ENCODE measurements at regions not wholly inside any gene's neighbourhood (a gene's known extent, or its start where the extent isn't known, plus 50 kb on each side); places are given as distances from the start of the nearest gene placed in this dataset.

- no peaks in the 10 kb centered on the region for H3K27me3 ChIP-seq (ENCODE audit: insufficient read depth, poor library complexity, severe bottlenecking)
- no peak overlapping the region for H3K4me3 ChIP-seq (replicated peaks; ENCODE audit: insufficient read depth, low read length)
- no peak for DNase-seq (ENCODE audit: low read depth in 1 of 2, low spot score in 1 of 2)
- no peak overlapping the region for H3K27ac ChIP-seq (replicated peaks)
- TF ChIP-seq SPI1 (IDR thresholded peaks at IDR 0.05; ENCODE audit: borderline replicate concordance, low read depth) (no peak), POLR2AphosphoS5 (IDR thresholded peaks at IDR 0.05; ENCODE audit: low read depth) (no peak), GABPA (IDR thresholded peaks at IDR 0.05; ENCODE audit: low read depth) (no peak)
- TF ChIP-seq, protein P1, sequence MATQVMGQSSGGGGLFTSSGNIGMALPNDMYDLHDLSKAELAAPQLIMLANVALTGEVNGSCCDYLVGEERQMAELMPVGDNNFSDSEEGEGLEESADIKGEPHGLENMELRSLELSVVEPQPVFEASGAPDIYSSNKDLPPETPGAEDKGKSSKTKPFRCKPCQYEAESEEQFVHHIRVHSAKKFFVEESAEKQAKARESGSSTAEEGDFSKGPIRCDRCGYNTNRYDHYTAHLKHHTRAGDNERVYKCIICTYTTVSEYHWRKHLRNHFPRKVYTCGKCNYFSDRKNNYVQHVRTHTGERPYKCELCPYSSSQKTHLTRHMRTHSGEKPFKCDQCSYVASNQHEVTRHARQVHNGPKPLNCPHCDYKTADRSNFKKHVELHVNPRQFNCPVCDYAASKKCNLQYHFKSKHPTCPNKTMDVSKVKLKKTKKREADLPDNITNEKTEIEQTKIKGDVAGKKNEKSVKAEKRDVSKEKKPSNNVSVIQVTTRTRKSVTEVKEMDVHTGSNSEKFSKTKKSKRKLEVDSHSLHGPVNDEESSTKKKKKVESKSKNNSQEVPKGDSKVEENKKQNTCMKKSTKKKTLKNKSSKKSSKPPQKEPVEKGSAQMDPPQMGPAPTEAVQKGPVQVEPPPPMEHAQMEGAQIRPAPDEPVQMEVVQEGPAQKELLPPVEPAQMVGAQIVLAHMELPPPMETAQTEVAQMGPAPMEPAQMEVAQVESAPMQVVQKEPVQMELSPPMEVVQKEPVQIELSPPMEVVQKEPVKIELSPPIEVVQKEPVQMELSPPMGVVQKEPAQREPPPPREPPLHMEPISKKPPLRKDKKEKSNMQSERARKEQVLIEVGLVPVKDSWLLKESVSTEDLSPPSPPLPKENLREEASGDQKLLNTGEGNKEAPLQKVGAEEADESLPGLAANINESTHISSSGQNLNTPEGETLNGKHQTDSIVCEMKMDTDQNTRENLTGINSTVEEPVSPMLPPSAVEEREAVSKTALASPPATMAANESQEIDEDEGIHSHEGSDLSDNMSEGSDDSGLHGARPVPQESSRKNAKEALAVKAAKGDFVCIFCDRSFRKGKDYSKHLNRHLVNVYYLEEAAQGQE (IDR thresholded peaks at IDR 0.05; ENCODE audit: insufficient replicate concordance, low read depth): no peak
- TF ChIP-seq, protein P2, sequence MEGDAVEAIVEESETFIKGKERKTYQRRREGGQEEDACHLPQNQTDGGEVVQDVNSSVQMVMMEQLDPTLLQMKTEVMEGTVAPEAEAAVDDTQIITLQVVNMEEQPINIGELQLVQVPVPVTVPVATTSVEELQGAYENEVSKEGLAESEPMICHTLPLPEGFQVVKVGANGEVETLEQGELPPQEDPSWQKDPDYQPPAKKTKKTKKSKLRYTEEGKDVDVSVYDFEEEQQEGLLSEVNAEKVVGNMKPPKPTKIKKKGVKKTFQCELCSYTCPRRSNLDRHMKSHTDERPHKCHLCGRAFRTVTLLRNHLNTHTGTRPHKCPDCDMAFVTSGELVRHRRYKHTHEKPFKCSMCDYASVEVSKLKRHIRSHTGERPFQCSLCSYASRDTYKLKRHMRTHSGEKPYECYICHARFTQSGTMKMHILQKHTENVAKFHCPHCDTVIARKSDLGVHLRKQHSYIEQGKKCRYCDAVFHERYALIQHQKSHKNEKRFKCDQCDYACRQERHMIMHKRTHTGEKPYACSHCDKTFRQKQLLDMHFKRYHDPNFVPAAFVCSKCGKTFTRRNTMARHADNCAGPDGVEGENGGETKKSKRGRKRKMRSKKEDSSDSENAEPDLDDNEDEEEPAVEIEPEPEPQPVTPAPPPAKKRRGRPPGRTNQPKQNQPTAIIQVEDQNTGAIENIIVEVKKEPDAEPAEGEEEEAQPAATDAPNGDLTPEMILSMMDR (IDR thresholded peaks at IDR 0.05; ENCODE audit: insufficient read depth, low read length): no peak
These were observed 500.1 kb upstream of the MARCKS start for GRCh38 chr6:113357041-113357440.

- Histone ChIP-seq H3K27ac (replicated peaks) (no peak overlapping the region), H3K27me3 (ENCODE audit: insufficient read depth, poor library complexity, severe bottlenecking) (no peaks in the 10 kb centered on the region), H3K4me3 (replicated peaks; ENCODE audit: insufficient read depth, low read length) (no peak overlapping the region)
- TF ChIP-seq GABPA (IDR thresholded peaks at IDR 0.05; ENCODE audit: low read depth) (no peak), POLR2AphosphoS5 (IDR thresholded peaks at IDR 0.05; ENCODE audit: low read depth) (no peak), SPI1 (IDR thresholded peaks at IDR 0.05; ENCODE audit: borderline replicate concordance, low read depth) (no peak)
- TF ChIP-seq, protein P2 (IDR thresholded peaks at IDR 0.05; ENCODE audit: insufficient read depth, low read length): no peak
- TF ChIP-seq, protein P1 (IDR thresholded peaks at IDR 0.05; ENCODE audit: insufficient replicate concordance, low read depth): no peak
- no peak for DNase-seq (ENCODE audit: low read depth in 1 of 2, low spot score in 1 of 2)
These were observed 499.0 kb upstream of the MARCKS start for GRCh38 chr6:113358063-113358583.

- H3K4me3 ChIP-seq (replicated peaks; ENCODE audit: insufficient read depth, low read length): no peak overlapping the region
- H3K27ac ChIP-seq (replicated peaks): no peak overlapping the region
- no peaks in the 10 kb centered on the region for H3K27me3 ChIP-seq (ENCODE audit: insufficient read depth, poor library complexity, severe bottlenecking)
- TF ChIP-seq, protein P1 (IDR thresholded peaks at IDR 0.05; ENCODE audit: insufficient replicate concordance, low read depth): no peak
- TF ChIP-seq SPI1 (IDR thresholded peaks at IDR 0.05; ENCODE audit: borderline replicate concordance, low read depth) (no peak), GABPA (IDR thresholded peaks at IDR 0.05; ENCODE audit: low read depth) (no peak), POLR2AphosphoS5 (IDR thresholded peaks at IDR 0.05; ENCODE audit: low read depth) (no peak)
- DNase-seq (ENCODE audit: low read depth in 1 of 2, low spot score in 1 of 2): no peak
These were observed 497.7 kb upstream of the MARCKS start for GRCh38 chr6:113359155-113360140.
